Osteocyte (in vitro differentiated cells): ENCODE measurements at regions not wholly inside any gene's neighbourhood (a gene's known extent, or its start where the extent isn't known, plus 50 kb on each side); places are given as distances from the start of the nearest gene placed in this dataset.
"Not testable (repeated sequence)": the region's sequence is repeated elsewhere in the genome, so short reads cannot be mapped to it uniquely, and the experiment has no call there.

ENCODE experiments used
- DNase-seq: peaks from one replicate; pipeline ENCODE4 v3.0.0; 2021; ENCODE audit warnings: mixed read lengths; ENCODE audit not compliant: unreplicated experiment; ENCODE audit errors: extremely low spot score
- H3K27ac Mint-ChIP-seq: one replicate; pipeline ENCODE4 v1.8.0; 2021; ENCODE audit warnings: mild to moderate bottlenecking, mixed read lengths; ENCODE audit not compliant: unreplicated experiment
- H3K27me3 Mint-ChIP-seq: one replicate; pipeline ENCODE4 v1.8.0; 2021; ENCODE audit warnings: mixed read lengths; ENCODE audit not compliant: unreplicated experiment
- H3K36me3 Mint-ChIP-seq: one replicate; pipeline ENCODE4 v1.8.0; 2021; ENCODE audit warnings: mixed read lengths; ENCODE audit not compliant: unreplicated experiment
- H3K4me1 Mint-ChIP-seq: one replicate; pipeline ENCODE4 v1.8.0; 2021; ENCODE audit warnings: mixed read lengths; ENCODE audit not compliant: unreplicated experiment
- H3K4me3 Mint-ChIP-seq: one replicate; pipeline ENCODE4 v1.8.0; 2021; ENCODE audit warnings: mild to moderate bottlenecking, moderate library complexity, mixed read lengths; ENCODE audit not compliant: unreplicated experiment
- H3K9me3 Mint-ChIP-seq: one replicate; pipeline ENCODE4 v1.8.0; 2021; ENCODE audit warnings: mixed read lengths; ENCODE audit not compliant: unreplicated experiment

- H3K36me3 Mint-ChIP-seq, H3K9me3 Mint-ChIP-seq, H3K27me3 Mint-ChIP-seq, DNase-seq: not testable (repeated sequence)
- H3K4me1 Mint-ChIP-seq = peaks cover 22% of the 10 kb centered on the region
- peak overlapping the region; percentile 76 for H3K27ac Mint-ChIP-seq
- H3K4me3 Mint-ChIP-seq = peak overlapping the region; percentile 14
Measured at GRCh38 chr2:87512864-87513530, 234.9 kb upstream of the PLGLB2 start.

GRCh38 chr2:87514034-87514433 is 233.9 kb upstream of the PLGLB2 start:
- peaks cover 16% of the 10 kb centered on the region for H3K4me1 Mint-ChIP-seq
- not testable (repeated sequence) for H3K27ac Mint-ChIP-seq, H3K36me3 Mint-ChIP-seq, DNase-seq, H3K4me3 Mint-ChIP-seq, H3K27me3 Mint-ChIP-seq, H3K9me3 Mint-ChIP-seq

GRCh38 chr2:87514515-87514914 is 233.4 kb upstream of the PLGLB2 start:
- H3K4me1 Mint-ChIP-seq = peaks cover 19% of the 10 kb centered on the region
- not testable (repeated sequence) for H3K4me3 Mint-ChIP-seq, DNase-seq, H3K27me3 Mint-ChIP-seq, H3K36me3 Mint-ChIP-seq, H3K27ac Mint-ChIP-seq, H3K9me3 Mint-ChIP-seq

GRCh38 chr2:87515226-87515625 is 232.7 kb upstream of the PLGLB2 start:
- Mint-ChIP-seq H3K27ac (peak overlapping the region; percentile 84), H3K4me3 (peak overlapping the region; percentile 17), H3K4me1 (peaks cover 21% of the 10 kb centered on the region)
- H3K36me3 Mint-ChIP-seq, DNase-seq, H3K9me3 Mint-ChIP-seq, H3K27me3 Mint-ChIP-seq: not testable (repeated sequence)

GRCh38 chr2:87515875-87516274 is 232.0 kb upstream of the PLGLB2 start:
- H3K4me1 Mint-ChIP-seq = peaks cover 19% of the 10 kb centered on the region
- not testable (repeated sequence) for H3K9me3 Mint-ChIP-seq, H3K36me3 Mint-ChIP-seq, H3K27me3 Mint-ChIP-seq, DNase-seq, H3K4me3 Mint-ChIP-seq, H3K27ac Mint-ChIP-seq

- not testable (repeated sequence) for H3K4me3 Mint-ChIP-seq, H3K9me3 Mint-ChIP-seq, H3K36me3 Mint-ChIP-seq, H3K27me3 Mint-ChIP-seq, DNase-seq
- H3K27ac Mint-ChIP-seq = peak overlapping the region; percentile 6
- peaks cover 17% of the 10 kb centered on the region for H3K4me1 Mint-ChIP-seq
Measured at GRCh38 chr2:87516369-87516967, 231.4 kb upstream of the PLGLB2 start.

GRCh38 chr2:87517438-87517837 is 230.4 kb upstream of the PLGLB2 start:
- peaks cover 16% of the 10 kb centered on the region for H3K4me1 Mint-ChIP-seq
- not testable (repeated sequence) for H3K4me3 Mint-ChIP-seq, H3K36me3 Mint-ChIP-seq, H3K27me3 Mint-ChIP-seq, H3K9me3 Mint-ChIP-seq, DNase-seq, H3K27ac Mint-ChIP-seq

GRCh38 chr2:87518066-87518465 is 229.8 kb upstream of the PLGLB2 start:
- not testable (repeated sequence) for H3K27me3 Mint-ChIP-seq, H3K4me3 Mint-ChIP-seq, H3K27ac Mint-ChIP-seq, H3K9me3 Mint-ChIP-seq, H3K36me3 Mint-ChIP-seq
- H3K4me1 Mint-ChIP-seq = peaks cover 10% of the 10 kb centered on the region
- peak; percentile 42 for DNase-seq

- H3K27me3 Mint-ChIP-seq, H3K27ac Mint-ChIP-seq, H3K4me3 Mint-ChIP-seq, H3K9me3 Mint-ChIP-seq, H3K36me3 Mint-ChIP-seq: not testable (repeated sequence)
- DNase-seq = peak; percentile 40
- peaks cover 10% of the 10 kb centered on the region for H3K4me1 Mint-ChIP-seq
Measured at GRCh38 chr2:87518547-87518946, 229.3 kb upstream of the PLGLB2 start.

GRCh38 chr2:87519158-87520011 is 228.5 kb upstream of the PLGLB2 start:
- not testable (repeated sequence) for H3K9me3 Mint-ChIP-seq, H3K4me3 Mint-ChIP-seq, H3K27me3 Mint-ChIP-seq, H3K36me3 Mint-ChIP-seq, DNase-seq
- Mint-ChIP-seq H3K27ac (peak overlapping the region; percentile 60), H3K4me1 (peaks cover 10% of the 10 kb centered on the region)

- not testable (repeated sequence) for H3K9me3 Mint-ChIP-seq, H3K4me1 Mint-ChIP-seq, H3K27ac Mint-ChIP-seq, H3K36me3 Mint-ChIP-seq, DNase-seq, H3K4me3 Mint-ChIP-seq, H3K27me3 Mint-ChIP-seq
Measured at GRCh38 chr2:87521057-87521456, 226.8 kb upstream of the PLGLB2 start.

GRCh38 chr2:87521489-87521888 is 226.4 kb upstream of the PLGLB2 start:
- H3K4me3 Mint-ChIP-seq, H3K4me1 Mint-ChIP-seq, H3K36me3 Mint-ChIP-seq, H3K27ac Mint-ChIP-seq, H3K9me3 Mint-ChIP-seq, H3K27me3 Mint-ChIP-seq: not testable (repeated sequence)
- DNase-seq = peak; percentile 13
